ENCODE measurements at regions not wholly inside any gene's neighbourhood (a gene's known extent, or its start where the extent isn't known, plus 50 kb on each side); places are given as distances from the start of the nearest gene placed in this dataset.
A peak's percentile ranks its signal among the peaks of the same experiment; 100 is the strongest.

GRCh38 chr22:22341736-22342135 lies 97.2 kb downstream of the VPREB1 start:
- no peak overlapping the region for H3K27ac Mint-ChIP-seq
- POLR2A ChIA-PET, result no interaction called here
- no peak overlapping the region for H3K4me3 Mint-ChIP-seq
- H3K4me1 Mint-ChIP-seq, result peaks cover 3% of the 10 kb centered on the region; the same call in 1 of the 2 replicates
- peaks cover 100% of the 10 kb centered on the region for H3K27me3 Mint-ChIP-seq (ENCODE audit: low read depth)
- CTCF ChIA-PET, result interaction anchor here (1.9 kb wide), 1 partner anchor 125 kb away, joined by 8 read pairs; no protein-coding TSS in a partner anchor
- no peaks in the 10 kb centered on the region for H3K36me3 Mint-ChIP-seq
- ATAC-seq, result no peak
- TF ChIP-seq JAZF1 (CRISPR knock-in tag; IDR thresholded peaks at IDR 0.05) (no peak), ZSCAN18 (CRISPR knock-in tag; IDR thresholded peaks at IDR 0.05) (no peak), STAT6 (CRISPR knock-in tag; conservative IDR thresholded peaks at IDR 0.05; ENCODE audit: low read depth) (no peak), USF1 (CRISPR knock-in tag; IDR thresholded peaks at IDR 0.05) (no peak), SP1 (CRISPR knock-in tag; conservative IDR thresholded peaks at IDR 0.05) (no peak), IRF1 (CRISPR knock-in tag; IDR thresholded peaks at IDR 0.05) (no peak), MYBL2 (CRISPR knock-in tag; IDR thresholded peaks at IDR 0.05) (no peak), NR1H2 (CRISPR knock-in tag; IDR thresholded peaks at IDR 0.05) (no peak), NFE2L1 (CRISPR knock-in tag; IDR thresholded peaks at IDR 0.05) (no peak)
- H3K9me3 Mint-ChIP-seq, result no peaks in the 10 kb centered on the region
- DNase-seq (ENCODE audit: low spot score), result no peak

GRCh38 chr22:22342697-22343580 lies 98.4 kb downstream of the VPREB1 start:
- Mint-ChIP-seq H3K4me1 (peaks cover 4% of the 10 kb centered on the region), H3K9me3 (no peaks in the 10 kb centered on the region), H3K36me3 (no peaks in the 10 kb centered on the region), H3K27ac (no peak overlapping the region), H3K27me3 (ENCODE audit: low read depth) (peaks cover 100% of the 10 kb centered on the region), H3K4me3 (no peak overlapping the region)
- ChIA-PET CTCF (interaction anchor here (0.5 to 2.2 kb wide), 65 partner anchors 8 to 1235 kb away, joined by 3 to 45 read pairs (median 4); no protein-coding TSS in a partner anchor), POLR2A (interaction anchor here (1.0 kb wide), 1 partner anchor 26 kb away, joined by 3 read pairs; no protein-coding TSS in a partner anchor)
- DNase-seq (ENCODE audit: low spot score) (peak; percentile 98), ATAC-seq (peak; percentile 99)
- TF ChIP-seq CREM (CRISPR knock-in tag; IDR thresholded peaks at IDR 0.05) (peak; percentile 38; the same call in 1 of the 2 replicates), E2F5 (CRISPR knock-in tag; IDR thresholded peaks at IDR 0.05) (no peak), HMGXB4 (CRISPR knock-in tag; IDR thresholded peaks at IDR 0.05) (0 out of 2 replicates have a peak, but pooled peaks have one; percentile 34), RELA (CRISPR knock-in tag; IDR thresholded peaks at IDR 0.05; ENCODE audit: borderline replicate concordance) (no peak), NFE2L1 (CRISPR knock-in tag; IDR thresholded peaks at IDR 0.05) (no peak), TP53 (CRISPR knock-in tag; IDR thresholded peaks at IDR 0.05) (no peak), TEAD1 (CRISPR knock-in tag; IDR thresholded peaks at IDR 0.05) (peak; percentile 43; the same call in 1 of the 2 replicates), CTCF (IDR thresholded peaks at IDR 0.05) (peak; percentile 87), TEAD4 (CRISPR knock-in tag; IDR thresholded peaks at IDR 0.05) (0 out of 2 replicates have a peak, but pooled peaks have one; percentile 73)
